GM06990 (cell line): ENCODE measurements at regions not wholly inside any gene's neighbourhood (a gene's known extent, or its start where the extent isn't known, plus 50 kb on each side); places are given as distances from the start of the nearest gene placed in this dataset.
"Not testable (repeated sequence)": the region's sequence is repeated elsewhere in the genome, so short reads cannot be mapped to it uniquely, and the experiment has no call there.

Experiments used
- DNase-seq: peaks from one replicate; pipeline ENCODE4 v3.0.0-alpha.2; 2011; ENCODE audit not compliant: insufficient read length; ENCODE audit errors: extremely low read depth
- H3K27me3 ChIP-seq: replicated peaks from 2 replicates; pipeline ENCODE4 v1.6.0; 2011; ENCODE audit warnings: low read length; ENCODE audit not compliant: control insufficient read depth, insufficient read depth
- H3K36me3 ChIP-seq: 2 replicates; pipeline ENCODE4 v1.5.1; 2011; ENCODE audit warnings: low read length; ENCODE audit not compliant: control insufficient read depth, insufficient read depth
- H3K4me3 ChIP-seq: replicated peaks from 2 replicates; pipeline ENCODE4 v1.5.1; 2011; ENCODE audit warnings: low read depth, mild to moderate bottlenecking, control low read depth, low read length
- TF ChIP-seq, protein P1 (sequence below): IDR thresholded peaks from 2 replicates; pipeline ENCODE4 v1.5.1; 2011; ENCODE audit warnings: low read length, control low read depth, mild to moderate bottlenecking, inconsistent platforms; ENCODE audit not compliant: insufficient read depth, poor library complexity, severe bottlenecking

DNA sequence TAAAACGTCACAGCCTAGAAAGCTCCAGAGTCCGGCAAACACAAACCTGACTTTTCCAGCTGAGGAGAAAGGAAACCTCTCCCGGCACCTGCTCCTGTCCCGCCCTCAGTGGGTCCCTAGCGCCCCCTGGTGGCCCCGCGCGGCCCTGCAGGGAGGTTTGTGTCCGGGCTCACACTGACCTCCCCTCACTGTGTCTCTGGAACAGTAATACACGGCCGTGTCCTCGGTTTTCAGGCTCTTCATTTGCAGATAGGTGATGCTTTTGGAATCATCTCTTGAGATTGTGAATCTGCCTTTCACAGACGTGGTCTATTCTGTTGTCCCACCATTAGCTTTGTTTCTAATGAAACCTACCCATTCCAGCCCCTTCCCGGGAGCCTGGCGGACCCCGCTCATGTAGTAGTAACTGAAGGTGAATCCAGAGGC is 731.2 kb downstream of the TMEM121 start:
- not testable (repeated sequence) for H3K4me3 ChIP-seq, H3K36me3 ChIP-seq, H3K27me3 ChIP-seq, DNase-seq
- TF ChIP-seq, protein P1, sequence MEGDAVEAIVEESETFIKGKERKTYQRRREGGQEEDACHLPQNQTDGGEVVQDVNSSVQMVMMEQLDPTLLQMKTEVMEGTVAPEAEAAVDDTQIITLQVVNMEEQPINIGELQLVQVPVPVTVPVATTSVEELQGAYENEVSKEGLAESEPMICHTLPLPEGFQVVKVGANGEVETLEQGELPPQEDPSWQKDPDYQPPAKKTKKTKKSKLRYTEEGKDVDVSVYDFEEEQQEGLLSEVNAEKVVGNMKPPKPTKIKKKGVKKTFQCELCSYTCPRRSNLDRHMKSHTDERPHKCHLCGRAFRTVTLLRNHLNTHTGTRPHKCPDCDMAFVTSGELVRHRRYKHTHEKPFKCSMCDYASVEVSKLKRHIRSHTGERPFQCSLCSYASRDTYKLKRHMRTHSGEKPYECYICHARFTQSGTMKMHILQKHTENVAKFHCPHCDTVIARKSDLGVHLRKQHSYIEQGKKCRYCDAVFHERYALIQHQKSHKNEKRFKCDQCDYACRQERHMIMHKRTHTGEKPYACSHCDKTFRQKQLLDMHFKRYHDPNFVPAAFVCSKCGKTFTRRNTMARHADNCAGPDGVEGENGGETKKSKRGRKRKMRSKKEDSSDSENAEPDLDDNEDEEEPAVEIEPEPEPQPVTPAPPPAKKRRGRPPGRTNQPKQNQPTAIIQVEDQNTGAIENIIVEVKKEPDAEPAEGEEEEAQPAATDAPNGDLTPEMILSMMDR: peak; percentile 72

DNA sequence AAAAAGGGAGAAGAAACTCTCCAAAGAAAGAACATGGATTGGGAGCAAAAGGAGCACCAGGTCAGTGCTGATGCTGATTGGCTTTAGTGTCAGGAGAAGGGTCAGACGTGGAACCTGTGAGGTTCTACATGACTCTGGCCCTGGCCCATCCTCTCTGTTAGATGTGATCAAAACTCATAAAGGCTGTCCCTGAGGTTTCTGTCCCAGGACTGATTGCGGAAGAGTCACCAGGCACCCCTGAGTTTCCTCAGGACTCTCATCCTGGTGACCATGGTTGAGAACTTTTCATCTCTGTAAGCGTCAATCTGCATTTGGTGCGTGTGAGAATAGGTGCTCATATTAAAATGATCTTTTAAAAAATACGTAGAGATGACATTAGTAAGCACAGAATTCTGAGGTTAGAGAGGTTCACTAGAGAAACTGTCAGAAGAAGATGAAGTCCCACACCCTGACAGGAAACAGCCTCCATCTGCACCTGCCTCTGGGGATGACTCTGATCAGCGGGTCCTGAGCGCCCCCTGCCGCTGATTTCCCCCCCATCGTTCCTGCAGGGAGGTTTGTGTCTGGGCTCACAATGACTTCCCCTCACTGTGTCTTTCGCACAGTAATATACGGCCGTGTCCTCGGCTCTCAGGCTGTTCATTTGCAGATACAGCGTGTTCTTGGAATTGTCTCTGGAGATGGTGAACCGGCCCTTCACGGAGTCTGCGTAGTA is 741.8 kb downstream of the TMEM121 start:
- TF ChIP-seq, protein P1: peak; percentile 82
- Histone ChIP-seq H3K36me3 (no peaks in the 10 kb centered on the region), H3K27me3 (no peaks in the 10 kb centered on the region; the same call in 1 of the 2 replicates), H3K4me3 (no peak overlapping the region)
- DNase-seq: peak; percentile 35

DNA sequence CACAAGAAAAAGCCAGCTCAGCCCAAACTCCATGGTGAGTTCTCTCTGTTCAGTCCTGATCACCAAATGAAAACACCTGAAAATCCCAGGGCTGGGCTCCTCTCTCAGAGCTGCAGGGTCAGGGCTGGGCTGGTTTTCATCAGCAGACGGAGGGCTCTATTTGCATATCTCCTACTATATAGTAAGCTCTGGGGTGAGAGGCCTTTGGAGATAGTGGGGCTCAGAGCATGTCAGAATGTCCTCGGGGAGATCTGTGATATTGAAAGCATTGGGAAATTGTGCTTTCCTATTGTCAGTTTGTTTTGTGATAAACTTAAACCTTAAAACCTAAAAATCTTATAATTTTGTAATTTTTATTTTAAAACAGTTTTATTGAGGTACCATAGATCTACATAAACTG is 742.6 kb downstream of the TMEM121 start:
- H3K4me3 ChIP-seq: no peak overlapping the region

DNA sequence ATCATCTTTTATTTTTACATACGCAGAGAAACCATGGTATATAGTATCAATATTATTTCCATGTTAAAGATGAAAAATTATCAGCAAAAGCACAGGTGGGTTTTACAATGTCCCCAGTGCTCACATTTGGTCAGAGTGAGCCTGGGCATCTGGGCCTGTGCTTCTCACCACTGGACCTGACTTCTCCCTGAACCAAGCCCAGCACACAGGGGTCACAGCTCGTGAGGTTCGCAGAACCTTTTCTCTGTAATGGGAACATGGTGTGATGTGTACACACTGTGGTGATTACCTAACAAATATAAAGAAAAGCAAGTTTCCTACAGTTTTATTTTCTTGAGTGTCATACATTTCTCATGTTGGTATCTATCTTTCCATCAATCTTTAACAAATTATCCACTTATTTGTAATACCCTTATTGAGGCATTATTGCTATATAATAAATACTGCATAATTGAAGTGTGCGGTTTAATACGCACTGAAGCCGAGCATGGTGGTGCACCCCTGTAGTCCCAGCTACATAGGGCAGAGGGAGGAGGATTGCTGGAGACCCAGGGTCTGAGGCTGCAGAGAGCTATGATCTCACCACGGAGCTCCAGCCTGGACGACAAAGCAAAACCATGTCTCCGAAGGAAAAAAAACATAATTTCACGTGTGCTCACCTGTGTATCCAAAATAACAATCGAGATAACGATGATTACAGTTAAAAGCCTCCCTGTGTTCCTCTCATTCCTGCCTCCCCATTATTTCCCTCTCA is 743.2 kb downstream of the TMEM121 start:
- no peak for DNase-seq
- TF ChIP-seq, protein P1: no peak
- Histone ChIP-seq H3K36me3 (no peaks in the 10 kb centered on the region), H3K4me3 (no peak overlapping the region), H3K27me3 (no peaks in the 10 kb centered on the region)

More for the DNA sequence above, 742.6 kb downstream of the TMEM121 start:
- H3K36me3 ChIP-seq: no peaks in the 10 kb centered on the region
- H3K27me3 ChIP-seq: no peaks in the 10 kb centered on the region; the same call in 1 of the 2 replicates
- TF ChIP-seq, protein P1: no peak
- no peak for DNase-seq

DNA sequence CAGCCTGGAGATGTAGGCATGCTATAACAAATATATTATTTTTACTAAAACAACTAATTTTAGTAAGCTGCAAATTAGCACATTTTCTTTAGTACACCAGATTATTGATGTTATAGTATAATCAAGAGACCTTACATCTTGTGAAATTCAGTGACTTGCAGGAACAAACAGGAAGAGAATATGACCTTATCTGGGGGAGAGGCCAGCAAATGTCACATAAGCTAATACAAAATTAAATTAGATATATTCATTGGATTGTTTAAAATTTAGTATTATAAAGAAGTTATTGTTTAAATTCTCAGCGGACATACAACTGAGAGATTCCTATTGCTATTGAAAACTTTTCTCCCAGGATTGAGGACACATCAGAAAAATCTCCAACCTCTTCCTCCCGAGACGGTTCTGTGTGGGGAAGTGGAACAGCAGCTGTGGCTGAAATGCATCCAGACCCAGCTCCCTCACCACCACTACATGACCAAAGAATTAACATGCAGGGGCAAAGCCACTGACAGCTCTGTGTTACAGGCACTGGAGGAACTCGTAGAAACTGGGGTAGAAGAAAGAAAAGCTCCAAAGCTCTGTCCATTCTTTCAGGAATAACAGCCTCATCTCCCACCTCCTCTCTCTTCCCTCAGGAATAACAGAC is 744.2 kb downstream of the TMEM121 start:
- not testable (repeated sequence) for H3K4me3 ChIP-seq, H3K36me3 ChIP-seq, H3K27me3 ChIP-seq, DNase-seq
